ENCODE measurements at regions not wholly inside any gene's neighbourhood (a gene's known extent, or its start where the extent isn't known, plus 50 kb on each side); places are given as distances from the start of the nearest gene placed in this dataset.

- FAIRE-seq (no peak), DNase-seq (no peak)
- H3K9me3 ChIP-seq (ENCODE audit: control insufficient read depth in 2 of 3, insufficient read depth in 1 of 3, low read length in 3 of 3) = no peaks in the 10 kb centered on the region
- no peaks in the 10 kb centered on the region for H3K4me1 ChIP-seq (ENCODE audit: control insufficient read depth in 2 of 3, insufficient read depth in 2 of 3, low read depth in 1 of 3, low read length in 3 of 3)
- H3K9ac ChIP-seq (ENCODE audit: low read length in 3 of 3) = no peak overlapping the region
- no peak overlapping the region for H3K4me3 ChIP-seq (ENCODE audit: low read length in 3 of 3)
- no peak overlapping the region for H3K27ac ChIP-seq (ENCODE audit: low read depth in 2 of 2, low read length in 2 of 2)
- TF ChIP-seq, protein P1, sequence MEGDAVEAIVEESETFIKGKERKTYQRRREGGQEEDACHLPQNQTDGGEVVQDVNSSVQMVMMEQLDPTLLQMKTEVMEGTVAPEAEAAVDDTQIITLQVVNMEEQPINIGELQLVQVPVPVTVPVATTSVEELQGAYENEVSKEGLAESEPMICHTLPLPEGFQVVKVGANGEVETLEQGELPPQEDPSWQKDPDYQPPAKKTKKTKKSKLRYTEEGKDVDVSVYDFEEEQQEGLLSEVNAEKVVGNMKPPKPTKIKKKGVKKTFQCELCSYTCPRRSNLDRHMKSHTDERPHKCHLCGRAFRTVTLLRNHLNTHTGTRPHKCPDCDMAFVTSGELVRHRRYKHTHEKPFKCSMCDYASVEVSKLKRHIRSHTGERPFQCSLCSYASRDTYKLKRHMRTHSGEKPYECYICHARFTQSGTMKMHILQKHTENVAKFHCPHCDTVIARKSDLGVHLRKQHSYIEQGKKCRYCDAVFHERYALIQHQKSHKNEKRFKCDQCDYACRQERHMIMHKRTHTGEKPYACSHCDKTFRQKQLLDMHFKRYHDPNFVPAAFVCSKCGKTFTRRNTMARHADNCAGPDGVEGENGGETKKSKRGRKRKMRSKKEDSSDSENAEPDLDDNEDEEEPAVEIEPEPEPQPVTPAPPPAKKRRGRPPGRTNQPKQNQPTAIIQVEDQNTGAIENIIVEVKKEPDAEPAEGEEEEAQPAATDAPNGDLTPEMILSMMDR (IDR thresholded peaks at IDR 0.05; ENCODE audit: borderline replicate concordance, extremely low read depth, insufficient read depth) = no peak
- no peaks in the 10 kb centered on the region for H3K36me3 ChIP-seq (ENCODE audit: control insufficient read depth in 2 of 3, insufficient read depth in 3 of 3, low read length in 3 of 3)
- peaks cover 25% of the 10 kb centered on the region for H3K27me3 ChIP-seq (ENCODE audit: control insufficient read depth, insufficient read depth, low read length)
- intact Hi-C loops (cut with DNase I) = no loop called here
These were observed 76.4 kb upstream of the ANO4 start for GRCh38 chr12:100718187-100718586.

- Histone ChIP-seq H3K27ac (ENCODE audit: low read depth in 2 of 2, low read length in 2 of 2) (no peak overlapping the region), H3K4me3 (ENCODE audit: low read length in 3 of 3) (no peak overlapping the region), H3K9me3 (ENCODE audit: control insufficient read depth in 2 of 3, insufficient read depth in 1 of 3, low read length in 3 of 3) (no peaks in the 10 kb centered on the region), H3K36me3 (ENCODE audit: control insufficient read depth in 2 of 3, insufficient read depth in 3 of 3, low read length in 3 of 3) (no peaks in the 10 kb centered on the region), H3K9ac (ENCODE audit: low read length in 3 of 3) (no peak overlapping the region), H3K27me3 (ENCODE audit: control insufficient read depth, insufficient read depth, low read length) (peaks cover 22% of the 10 kb centered on the region), H3K4me1 (ENCODE audit: control insufficient read depth in 2 of 3, insufficient read depth in 2 of 3, low read depth in 1 of 3, low read length in 3 of 3) (no peaks in the 10 kb centered on the region)
- TF ChIP-seq, protein P1 (IDR thresholded peaks at IDR 0.05; ENCODE audit: borderline replicate concordance, extremely low read depth, insufficient read depth) = no peak
- FAIRE-seq = no peak
- intact Hi-C loops (cut with DNase I) = no loop called here
- DNase-seq = no peak
These were observed 74.4 kb upstream of the ANO4 start for GRCh38 chr12:100720016-100720654.

- Histone ChIP-seq H3K4me3 (ENCODE audit: low read length in 3 of 3) (no peak overlapping the region), H3K27ac (ENCODE audit: low read depth in 2 of 2, low read length in 2 of 2) (no peak overlapping the region), H3K4me1 (ENCODE audit: control insufficient read depth in 2 of 3, insufficient read depth in 2 of 3, low read depth in 1 of 3, low read length in 3 of 3) (no peaks in the 10 kb centered on the region), H3K36me3 (ENCODE audit: control insufficient read depth in 2 of 3, insufficient read depth in 3 of 3, low read length in 3 of 3) (no peaks in the 10 kb centered on the region), H3K9ac (ENCODE audit: low read length in 3 of 3) (no peak overlapping the region), H3K27me3 (ENCODE audit: control insufficient read depth, insufficient read depth, low read length) (peaks cover 22% of the 10 kb centered on the region), H3K9me3 (ENCODE audit: control insufficient read depth in 2 of 3, insufficient read depth in 1 of 3, low read length in 3 of 3) (no peaks in the 10 kb centered on the region)
- TF ChIP-seq, protein P1 (IDR thresholded peaks at IDR 0.05; ENCODE audit: borderline replicate concordance, extremely low read depth, insufficient read depth) = no peak
- FAIRE-seq = no peak
- intact Hi-C loops (cut with DNase I) = no loop called here
- DNase-seq = no peak
These were observed 73.4 kb upstream of the ANO4 start for GRCh38 chr12:100721169-100721568.

- DNase-seq (no peak), FAIRE-seq (no peak)
- Histone ChIP-seq H3K9ac (ENCODE audit: low read length in 3 of 3) (no peak overlapping the region), H3K9me3 (ENCODE audit: control insufficient read depth in 2 of 3, insufficient read depth in 1 of 3, low read length in 3 of 3) (no peaks in the 10 kb centered on the region), H3K4me3 (ENCODE audit: low read length in 3 of 3) (no peak overlapping the region), H3K4me1 (ENCODE audit: control insufficient read depth in 2 of 3, insufficient read depth in 2 of 3, low read depth in 1 of 3, low read length in 3 of 3) (no peaks in the 10 kb centered on the region), H3K36me3 (ENCODE audit: control insufficient read depth in 2 of 3, insufficient read depth in 3 of 3, low read length in 3 of 3) (no peaks in the 10 kb centered on the region), H3K27me3 (ENCODE audit: control insufficient read depth, insufficient read depth, low read length) (peaks cover 6% of the 10 kb centered on the region), H3K27ac (ENCODE audit: low read depth in 2 of 2, low read length in 2 of 2) (no peak overlapping the region)
- TF ChIP-seq, protein P1 (IDR thresholded peaks at IDR 0.05; ENCODE audit: borderline replicate concordance, extremely low read depth, insufficient read depth) = no peak
- intact Hi-C loops (cut with DNase I) = no loop called here
These were observed 70.5 kb upstream of the ANO4 start for GRCh38 chr12:100724071-100724470.
